Neural crest cell (in vitro differentiated cells): ENCODE measurements at regions not wholly inside any gene's neighbourhood (a gene's known extent, or its start where the extent isn't known, plus 50 kb on each side); places are given as distances from the start of the nearest gene placed in this dataset.
"Not testable (repeated sequence)": the region's sequence is repeated elsewhere in the genome, so short reads cannot be mapped to it uniquely, and the experiment has no call there.

Source experiments
- DNase-seq: peaks from one replicate; pipeline ENCODE4 v3.0.0; 2021; ENCODE audit warnings: low read depth, mixed read lengths, low spot score
- H3K27ac Mint-ChIP-seq: one replicate; pipeline ENCODE4 v1.8.0; 2021; ENCODE audit warnings: mild to moderate bottlenecking, mixed read lengths; ENCODE audit not compliant: unreplicated experiment
- H3K27me3 Mint-ChIP-seq: 2 replicates; pipeline ENCODE4 v1.8.0; 2021; ENCODE audit warnings: low read depth, mild to moderate bottlenecking, mixed read lengths
- H3K36me3 Mint-ChIP-seq: 2 replicates; pipeline ENCODE4 v1.8.0; 2021; ENCODE audit warnings: low read depth, mild to moderate bottlenecking, mixed read lengths
- H3K4me1 Mint-ChIP-seq: 2 replicates; pipeline ENCODE4 v1.8.0; 2021; ENCODE audit warnings: mixed read lengths
- H3K4me3 Mint-ChIP-seq: one replicate; pipeline ENCODE4 v1.8.0; 2021; ENCODE audit warnings: mild to moderate bottlenecking, mixed read lengths
- H3K9me3 Mint-ChIP-seq: 2 replicates; pipeline ENCODE4 v1.8.0; 2021; ENCODE audit warnings: mixed read lengths
- CTCF ChIP-seq: fragments of 200-600 bp; sonication (generic); conservative IDR thresholded peaks from 2 replicates; pipeline ENCODE4 v1.5.0; 2021; ENCODE audit warnings: antibody characterized with exemption, mild to moderate bottlenecking

GRCh38 chr17:83189044-83190003, 109.9 kb downstream of the METRNL start:
- Mint-ChIP-seq H3K4me1 (peaks cover 14% of the 10 kb centered on the region), H3K36me3 (no peaks in the 10 kb centered on the region), H3K4me3 (no peak overlapping the region), H3K27me3 (no peaks in the 10 kb centered on the region), H3K9me3 (peaks cover 8% of the 10 kb centered on the region), H3K27ac (no peak overlapping the region)
- TF ChIP-seq CTCF = no peak
- no peak for DNase-seq

DNA sequence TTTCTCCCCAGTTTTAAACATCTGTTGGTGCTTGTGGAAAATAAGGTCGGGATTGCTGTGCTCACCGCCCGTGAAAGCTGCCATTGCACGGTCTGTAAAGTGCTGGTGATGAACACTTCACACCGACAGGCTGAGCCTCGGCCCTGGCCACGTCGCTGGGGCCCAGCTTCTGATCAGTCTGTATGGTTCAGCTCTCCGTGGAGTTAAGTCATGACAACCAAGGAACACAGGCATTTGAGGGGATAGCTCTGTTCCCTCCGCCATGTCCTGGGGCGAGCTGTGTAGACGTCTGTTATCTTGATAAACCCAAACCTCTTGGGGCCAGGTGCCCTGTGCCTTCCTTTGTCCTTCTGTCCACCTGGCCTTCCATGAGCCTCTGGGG, 110.6 kb downstream of the METRNL start:
- Mint-ChIP-seq H3K27me3 (no peaks in the 10 kb centered on the region), H3K4me1 (peaks cover 14% of the 10 kb centered on the region), H3K36me3 (no peaks in the 10 kb centered on the region), H3K27ac (no peak overlapping the region), H3K4me3 (no peak overlapping the region), H3K9me3 (peaks cover 8% of the 10 kb centered on the region)
- no peak for DNase-seq
- no peak for TF ChIP-seq CTCF

GRCh38 chr17:83190601-83191387, 111.4 kb downstream of the METRNL start:
- Mint-ChIP-seq H3K36me3 (no peaks in the 10 kb centered on the region), H3K27ac (no peak overlapping the region), H3K4me3 (no peak overlapping the region), H3K4me1 (peaks cover 14% of the 10 kb centered on the region), H3K27me3 (no peaks in the 10 kb centered on the region), H3K9me3 (peaks cover 8% of the 10 kb centered on the region)
- DNase-seq = no peak
- TF ChIP-seq CTCF = no peak

DNA sequence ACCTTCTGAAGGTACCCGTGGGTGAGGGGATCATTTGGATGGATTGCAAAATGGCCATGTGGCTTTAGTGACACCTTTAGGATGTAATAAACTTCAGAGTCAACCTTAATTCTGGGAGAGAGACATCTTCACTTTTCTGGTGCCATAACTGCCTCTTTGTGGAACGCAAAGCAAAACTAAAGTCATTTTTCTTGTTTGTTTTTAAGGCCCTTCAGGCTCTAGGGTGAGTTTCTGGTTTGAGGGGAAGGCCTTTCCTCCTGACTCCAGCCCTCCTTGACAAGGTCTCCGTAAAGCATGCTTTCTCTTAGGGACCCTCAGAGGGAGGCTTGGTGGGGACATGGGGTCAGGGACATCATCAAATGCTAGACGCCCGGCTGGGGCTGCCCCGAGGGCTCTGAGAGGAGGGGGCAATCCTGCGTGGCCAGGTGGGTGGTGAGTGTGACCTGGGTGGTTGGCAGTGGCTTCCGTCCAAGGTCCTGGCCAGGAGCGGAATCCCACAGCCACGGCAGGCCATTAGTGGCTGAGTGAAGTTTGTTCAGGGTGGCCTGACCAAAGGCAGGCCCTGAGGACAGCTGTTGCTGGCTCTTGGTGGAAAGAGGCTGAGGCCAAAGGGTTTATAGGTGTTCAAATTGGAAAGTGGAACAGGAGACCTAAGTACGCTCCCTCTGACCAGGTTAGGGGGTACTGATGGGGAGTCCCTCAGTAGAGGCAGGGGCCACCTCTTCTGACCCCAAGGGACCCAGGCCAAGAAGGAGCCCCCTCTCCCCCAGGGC, 112.2 kb downstream of the METRNL start:
- Mint-ChIP-seq H3K27ac (no peak overlapping the region), H3K9me3 (peaks cover 8% of the 10 kb centered on the region), H3K36me3 (no peaks in the 10 kb centered on the region), H3K4me3 (no peak overlapping the region), H3K4me1 (peaks cover 7% of the 10 kb centered on the region), H3K27me3 (no peaks in the 10 kb centered on the region)
- no peak for DNase-seq
- TF ChIP-seq CTCF = no peak

GRCh38 chr17:83192161-83192788, 112.9 kb downstream of the METRNL start:
- Mint-ChIP-seq H3K4me1 (peaks cover 7% of the 10 kb centered on the region), H3K27me3 (no peaks in the 10 kb centered on the region), H3K4me3 (no peak overlapping the region), H3K27ac (no peak overlapping the region), H3K36me3 (no peaks in the 10 kb centered on the region), H3K9me3 (peaks cover 8% of the 10 kb centered on the region)
- no peak for TF ChIP-seq CTCF
- no peak for DNase-seq

GRCh38 chr17:83192789-83193335, 113.5 kb downstream of the METRNL start:
- H3K4me3 Mint-ChIP-seq = not testable (repeated sequence)

More at GRCh38 chr17:83192789-83193335, 113.5 kb downstream of the METRNL start:
- H3K27ac Mint-ChIP-seq, H3K27me3 Mint-ChIP-seq, H3K9me3 Mint-ChIP-seq, H3K36me3 Mint-ChIP-seq, DNase-seq, H3K4me1 Mint-ChIP-seq: not testable (repeated sequence)
